ENCODE measurements at regions not wholly inside any gene's neighbourhood (a gene's known extent, or its start where the extent isn't known, plus 50 kb on each side); places are given as distances from the start of the nearest gene placed in this dataset.

DNA sequence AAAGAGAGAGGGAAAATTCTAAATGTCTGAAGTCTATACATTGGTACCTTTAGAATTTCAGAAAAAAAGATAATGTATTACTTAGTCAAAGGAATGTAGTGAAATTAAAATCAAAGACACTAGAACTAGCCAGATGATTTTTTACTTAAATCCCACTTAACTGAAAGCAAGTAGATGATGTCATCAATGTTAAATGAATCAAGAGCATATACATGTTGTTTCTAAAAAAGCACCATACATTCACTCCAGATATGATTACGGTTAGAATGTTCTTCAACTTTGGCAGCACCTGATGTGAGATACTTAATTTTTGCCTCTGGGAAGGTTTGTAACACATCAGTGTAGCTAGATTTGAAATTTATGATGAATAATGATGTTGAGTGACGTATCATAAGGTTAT is 576.7 kb upstream of the CNTNAP2 start:
- TF ChIP-seq FOXM1 (IDR thresholded peaks at IDR 0.05; ENCODE audit: borderline replicate concordance), result no peak
- TF ChIP-seq TARDBP (IDR thresholded peaks at IDR 0.05), result no peak
- TF ChIP-seq ELF4 (IDR thresholded peaks at IDR 0.05), result no peak
- no peak for TF ChIP-seq CTBP1 (IDR thresholded peaks at IDR 0.05; ENCODE audit: borderline replicate concordance)
- no peak for TF ChIP-seq BHLHE40 (IDR thresholded peaks at IDR 0.05; ENCODE audit: borderline replicate concordance)
- TF ChIP-seq SUZ12 (IDR thresholded peaks at IDR 0.05), result no peak
- no peak for TF ChIP-seq LEF1 (IDR thresholded peaks at IDR 0.05; ENCODE audit: borderline replicate concordance)
- no peak for TF ChIP-seq FOXK2 (IDR thresholded peaks at IDR 0.05)
- no peak for TF ChIP-seq HDGF (IDR thresholded peaks at IDR 0.05; ENCODE audit: borderline replicate concordance)
- TF ChIP-seq SP1 (IDR thresholded peaks at IDR 0.05), result no peak
